COLO829 (cell line): ENCODE measurements at regions not wholly inside any gene's neighbourhood (a gene's known extent, or its start where the extent isn't known, plus 50 kb on each side); places are given as distances from the start of the nearest gene placed in this dataset.
"Not testable (repeated sequence)": the region's sequence is repeated elsewhere in the genome, so short reads cannot be mapped to it uniquely, and the experiment has no call there.

ENCODE experiments used
- DNase-seq: peaks from one replicate; pipeline ENCODE4 v3.0.0; 2012; ENCODE audit warnings: low spot score

- no peak for DNase-seq
Measured at GRCh38 chr11:95650276-95650675, 139.3 kb downstream of the FAM76B start.

- no peak for DNase-seq
Measured at GRCh38 chr11:95647871-95648270, 141.7 kb downstream of the FAM76B start.

GRCh38 chr11:95647355-95647754 lies 142.2 kb downstream of the FAM76B start:
- no peak for DNase-seq

GRCh38 chr11:95641495-95641894 lies 148.1 kb downstream of the FAM76B start:
- no peak for DNase-seq

GRCh38 chr11:95638501-95638900 lies 151.1 kb downstream of the FAM76B start:
- no peak for DNase-seq

GRCh38 chr11:95625164-95625900 lies 164.2 kb downstream of the FAM76B start:
- DNase-seq: no peak

GRCh38 chr11:95616256-95616804 lies 173.3 kb downstream of the FAM76B start:
- DNase-seq: no peak

- DNase-seq: no peak
Measured at GRCh38 chr11:95611827-95612226, 177.8 kb downstream of the FAM76B start.

GRCh38 chr11:95610185-95610584 lies 179.4 kb downstream of the FAM76B start:
- DNase-seq: not testable (repeated sequence)

GRCh38 chr11:95608093-95608492 lies 181.5 kb downstream of the FAM76B start:
- DNase-seq: peak; percentile 56

- no peak for DNase-seq
Measured at GRCh38 chr11:95606824-95607223, 182.8 kb downstream of the FAM76B start.

- no peak for DNase-seq
Measured at GRCh38 chr11:95605271-95605940, 184.2 kb downstream of the FAM76B start.

GRCh38 chr11:95599959-95600586 lies 189.5 kb downstream of the FAM76B start:
- no peak for DNase-seq

- no peak for DNase-seq
Measured at GRCh38 chr11:95595973-95596489, 193.6 kb downstream of the FAM76B start.

GRCh38 chr11:95595541-95595940 lies 194.0 kb downstream of the FAM76B start:
- no peak for DNase-seq

- DNase-seq: no peak
Measured at GRCh38 chr11:95593111-95593510, 196.5 kb downstream of the FAM76B start.

GRCh38 chr11:95592471-95592870 lies 197.1 kb downstream of the FAM76B start:
- no peak for DNase-seq

- no peak for DNase-seq
Measured at GRCh38 chr11:95589893-95590612, 199.5 kb downstream of the FAM76B start.

- no peak for DNase-seq
Measured at GRCh38 chr11:95588821-95589220, 200.8 kb downstream of the FAM76B start.

- DNase-seq: no peak
Measured at GRCh38 chr11:95586661-95587060, 202.9 kb downstream of the FAM76B start.

GRCh38 chr11:95586155-95586554 lies 203.4 kb downstream of the FAM76B start:
- DNase-seq: peak; percentile 79

GRCh38 chr11:95585752-95586077 lies 203.9 kb downstream of the FAM76B start:
- no peak for DNase-seq
